Progenitor cell of endocrine pancreas (in vitro differentiated cells): ENCODE measurements at regions not wholly inside any gene's neighbourhood (a gene's known extent, or its start where the extent isn't known, plus 50 kb on each side); places are given as distances from the start of the nearest gene placed in this dataset.

ENCODE experiments used
- DNase-seq: peaks from one replicate; pipeline ENCODE4 v3.0.0; 2021; ENCODE audit warnings: low spot score; ENCODE audit not compliant: unreplicated experiment
- H3K27ac Mint-ChIP-seq: 2 replicates; pipeline ENCODE4 v1.8.0; 2021; ENCODE audit warnings: mild to moderate bottlenecking, moderate library complexity, mixed read lengths
- H3K27me3 Mint-ChIP-seq: 2 replicates; pipeline ENCODE4 v1.8.0; 2021; ENCODE audit warnings: mixed read lengths
- H3K36me3 Mint-ChIP-seq: 2 replicates; pipeline ENCODE4 v1.8.0; 2022; ENCODE audit warnings: mixed read lengths; ENCODE audit not compliant: insufficient read depth
- H3K4me1 Mint-ChIP-seq: 2 replicates; pipeline ENCODE4 v1.8.0; 2021; ENCODE audit warnings: low read depth, mixed read lengths
- H3K4me3 Mint-ChIP-seq: 2 replicates; pipeline ENCODE4 v1.8.0; 2021; ENCODE audit warnings: low read depth, mild to moderate bottlenecking, moderate library complexity, mixed read lengths
- H3K9me3 Mint-ChIP-seq: 2 replicates; pipeline ENCODE4 v1.8.0; 2021; ENCODE audit warnings: low read depth, mixed read lengths
- CTCF ChIP-seq: fragments of 200-600 bp; sonication (generic); IDR thresholded peaks from one replicate; pipeline ENCODE4 v1.5.0; 2021; ENCODE audit warnings: antibody characterized with exemption, mild to moderate bottlenecking; ENCODE audit not compliant: unreplicated experiment

- no peak for DNase-seq
- Mint-ChIP-seq H3K9me3 (no peaks in the 10 kb centered on the region), H3K27ac (no peak overlapping the region), H3K36me3 (no peaks in the 10 kb centered on the region), H3K4me1 (no peaks in the 10 kb centered on the region), H3K27me3 (peaks cover 13% of the 10 kb centered on the region), H3K4me3 (no peak overlapping the region)
- TF ChIP-seq CTCF, result no peak
Measured at GRCh38 chr16:59611556-59611955, 877.4 kb upstream of the GOT2 start.

- Mint-ChIP-seq H3K36me3 (no peaks in the 10 kb centered on the region), H3K4me3 (no peak overlapping the region), H3K27me3 (no peaks in the 10 kb centered on the region), H3K9me3 (no peaks in the 10 kb centered on the region), H3K4me1 (peaks cover 5% of the 10 kb centered on the region), H3K27ac (no peak overlapping the region)
- TF ChIP-seq CTCF, result no peak
- no peak for DNase-seq
Measured at GRCh38 chr16:59605706-59606105, 871.6 kb upstream of the GOT2 start.

GRCh38 chr16:59604354-59604753 lies 870.2 kb upstream of the GOT2 start:
- H3K4me3 Mint-ChIP-seq, result no peak overlapping the region
- H3K27ac Mint-ChIP-seq, result no peak overlapping the region
- no peaks in the 10 kb centered on the region for H3K27me3 Mint-ChIP-seq
- no peaks in the 10 kb centered on the region for H3K9me3 Mint-ChIP-seq
- peaks cover 5% of the 10 kb centered on the region for H3K4me1 Mint-ChIP-seq
- TF ChIP-seq CTCF, result no peak
- H3K36me3 Mint-ChIP-seq, result no peaks in the 10 kb centered on the region
- DNase-seq, result no peak

GRCh38 chr16:59601452-59601851 lies 867.3 kb upstream of the GOT2 start:
- no peak for DNase-seq
- Mint-ChIP-seq H3K27me3 (no peaks in the 10 kb centered on the region), H3K36me3 (no peaks in the 10 kb centered on the region), H3K4me3 (no peak overlapping the region), H3K9me3 (no peaks in the 10 kb centered on the region), H3K27ac (no peak overlapping the region), H3K4me1 (peaks cover 7% of the 10 kb centered on the region)
- no peak for TF ChIP-seq CTCF

- TF ChIP-seq CTCF, result no peak
- Mint-ChIP-seq H3K27me3 (peaks cover 7% of the 10 kb centered on the region), H3K4me3 (no peak overlapping the region), H3K27ac (no peak overlapping the region), H3K9me3 (no peaks in the 10 kb centered on the region), H3K4me1 (peaks cover 12% of the 10 kb centered on the region), H3K36me3 (no peaks in the 10 kb centered on the region)
- no peak for DNase-seq
Measured at GRCh38 chr16:59597269-59597668, 863.2 kb upstream of the GOT2 start.
